ENCODE measurements at regions not wholly inside any gene's neighbourhood (a gene's known extent, or its start where the extent isn't known, plus 50 kb on each side); places are given as distances from the start of the nearest gene placed in this dataset.
"Not testable (repeated sequence)": the region's sequence is repeated elsewhere in the genome, so short reads cannot be mapped to it uniquely, and the experiment has no call there.

GRCh38 chr4:104279744-104280143 lies 214.9 kb downstream of the CXXC4 start:
- no peak overlapping the region for H3K4me3 ChIP-seq (ENCODE audit: low read depth, low read length)
- TF ChIP-seq, protein P1, sequence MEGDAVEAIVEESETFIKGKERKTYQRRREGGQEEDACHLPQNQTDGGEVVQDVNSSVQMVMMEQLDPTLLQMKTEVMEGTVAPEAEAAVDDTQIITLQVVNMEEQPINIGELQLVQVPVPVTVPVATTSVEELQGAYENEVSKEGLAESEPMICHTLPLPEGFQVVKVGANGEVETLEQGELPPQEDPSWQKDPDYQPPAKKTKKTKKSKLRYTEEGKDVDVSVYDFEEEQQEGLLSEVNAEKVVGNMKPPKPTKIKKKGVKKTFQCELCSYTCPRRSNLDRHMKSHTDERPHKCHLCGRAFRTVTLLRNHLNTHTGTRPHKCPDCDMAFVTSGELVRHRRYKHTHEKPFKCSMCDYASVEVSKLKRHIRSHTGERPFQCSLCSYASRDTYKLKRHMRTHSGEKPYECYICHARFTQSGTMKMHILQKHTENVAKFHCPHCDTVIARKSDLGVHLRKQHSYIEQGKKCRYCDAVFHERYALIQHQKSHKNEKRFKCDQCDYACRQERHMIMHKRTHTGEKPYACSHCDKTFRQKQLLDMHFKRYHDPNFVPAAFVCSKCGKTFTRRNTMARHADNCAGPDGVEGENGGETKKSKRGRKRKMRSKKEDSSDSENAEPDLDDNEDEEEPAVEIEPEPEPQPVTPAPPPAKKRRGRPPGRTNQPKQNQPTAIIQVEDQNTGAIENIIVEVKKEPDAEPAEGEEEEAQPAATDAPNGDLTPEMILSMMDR (IDR thresholded peaks at IDR 0.05; ENCODE audit: control insufficient read depth, extremely low read depth, insufficient read depth) = no peak
- no peak for DNase-seq (ENCODE audit: low read depth)

DNA sequence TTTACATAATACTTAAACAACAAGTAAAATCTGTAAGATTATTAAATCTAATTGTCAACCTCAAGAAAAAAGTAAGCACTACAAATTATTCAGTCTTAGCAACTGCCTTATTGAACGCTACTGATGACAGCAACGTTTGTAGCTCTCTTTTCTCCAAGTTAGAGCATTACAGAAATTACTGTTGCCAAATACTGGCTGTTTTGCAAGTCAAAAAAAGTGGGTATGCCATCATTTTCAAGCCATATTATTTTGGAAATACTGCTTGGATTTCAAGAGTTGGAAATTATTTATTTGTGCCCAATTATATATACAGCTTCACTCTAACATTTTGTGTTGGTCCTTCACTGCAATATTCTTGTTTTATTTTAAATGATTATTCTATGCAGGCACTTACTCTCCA lies 221.7 kb downstream of the CXXC4 start:
- TF ChIP-seq, protein P1 (IDR thresholded peaks at IDR 0.05; ENCODE audit: control insufficient read depth, extremely low read depth, insufficient read depth) = no peak
- no peak for DNase-seq (ENCODE audit: low read depth)
- H3K4me3 ChIP-seq (ENCODE audit: low read depth, low read length) = no peak overlapping the region

DNA sequence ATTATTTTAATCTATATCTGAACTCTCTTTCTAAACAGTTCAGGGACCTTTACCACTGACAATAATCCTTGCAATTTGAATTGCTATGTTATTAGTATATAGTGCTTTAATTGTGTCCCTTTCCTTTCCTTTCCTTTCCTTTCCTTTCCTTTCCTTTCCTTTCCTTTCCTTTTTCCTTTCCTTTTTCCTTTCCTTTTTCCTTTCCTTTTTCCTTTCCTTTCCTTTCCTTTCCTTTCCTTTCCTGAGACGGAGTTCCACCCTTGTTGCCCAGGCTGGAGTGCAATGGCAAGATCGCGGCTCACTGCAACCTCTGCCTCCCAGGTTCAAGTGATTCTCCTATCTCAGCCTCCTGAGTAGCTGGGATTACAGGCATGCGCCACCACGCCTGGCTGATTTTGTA lies 225.1 kb downstream of the CXXC4 start:
- H3K4me3 ChIP-seq (ENCODE audit: low read depth, low read length); DNase-seq (ENCODE audit: low read depth): not testable (repeated sequence)

GRCh38 chr4:104263100-104263499 lies 231.6 kb downstream of the CXXC4 start:
- TF ChIP-seq, protein P1 (IDR thresholded peaks at IDR 0.05; ENCODE audit: control insufficient read depth, extremely low read depth, insufficient read depth) = no peak
- DNase-seq (ENCODE audit: low read depth) = no peak
- H3K4me3 ChIP-seq (ENCODE audit: low read depth, low read length) = no peak overlapping the region

GRCh38 chr4:104262678-104263077 lies 232.0 kb downstream of the CXXC4 start:
- no peak overlapping the region for H3K4me3 ChIP-seq (ENCODE audit: low read depth, low read length)
- DNase-seq (ENCODE audit: low read depth) = no peak
- TF ChIP-seq, protein P1 (IDR thresholded peaks at IDR 0.05; ENCODE audit: control insufficient read depth, extremely low read depth, insufficient read depth) = no peak

DNA sequence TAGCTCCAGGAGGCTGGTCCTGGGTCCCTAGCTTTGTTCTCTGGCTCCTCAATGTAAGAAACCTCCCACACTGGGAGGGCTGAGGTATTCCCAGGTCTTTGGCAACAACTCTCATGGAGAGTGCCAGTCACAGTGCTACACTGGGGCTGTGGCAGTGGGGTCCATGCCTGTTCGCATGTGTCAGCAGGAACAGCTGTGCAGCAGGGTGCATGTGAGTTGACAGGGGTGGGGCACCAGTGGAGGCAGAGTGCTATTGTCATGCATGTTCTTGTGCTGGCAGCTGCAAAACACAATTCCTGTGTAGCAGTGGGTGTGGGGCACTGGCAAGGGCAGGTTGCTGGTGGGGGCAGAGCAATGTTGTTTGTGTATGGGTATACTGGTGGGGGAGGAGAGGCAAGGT lies 246.0 kb downstream of the CXXC4 start:
- DNase-seq (ENCODE audit: low read depth) = no peak
- TF ChIP-seq, protein P1 (IDR thresholded peaks at IDR 0.05; ENCODE audit: control insufficient read depth, extremely low read depth, insufficient read depth) = no peak

DNA sequence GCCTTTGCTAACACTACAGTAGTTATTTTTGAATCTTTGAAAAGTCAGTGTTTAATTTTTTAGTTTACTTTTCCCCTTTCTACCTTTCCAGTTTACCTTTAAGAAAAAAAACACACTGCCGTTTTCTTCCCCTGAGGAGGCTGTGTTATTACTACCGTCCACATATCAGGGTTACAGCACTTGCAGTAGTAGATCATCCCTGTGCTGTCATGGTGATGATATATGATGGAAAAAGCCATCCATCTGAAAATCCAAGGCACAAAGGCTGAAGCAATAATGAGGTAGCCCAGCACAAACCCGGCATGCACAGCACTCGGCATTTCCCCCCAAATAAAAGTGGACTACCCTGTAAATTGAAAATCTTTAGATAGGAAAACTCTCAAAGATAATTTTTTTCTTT lies 258.7 kb downstream of the CXXC4 start:
- no peak for DNase-seq (ENCODE audit: low read depth)
- TF ChIP-seq, protein P1 (IDR thresholded peaks at IDR 0.05; ENCODE audit: control insufficient read depth, extremely low read depth, insufficient read depth) = no peak
- H3K4me3 ChIP-seq (ENCODE audit: low read depth, low read length) = no peak overlapping the region

More for the DNA sequence above, 246.0 kb downstream of the CXXC4 start:
- no peak overlapping the region for H3K4me3 ChIP-seq (ENCODE audit: low read depth, low read length)
